GM23338 (cell line): ENCODE measurements at regions not wholly inside any gene's neighbourhood (a gene's known extent, or its start where the extent isn't known, plus 50 kb on each side); places are given as distances from the start of the nearest gene placed in this dataset.

ENCODE experiments used
- ATAC-seq: fragments of 200-7000 bp; cut with Tn5 transposase; 3 replicates; pipeline ENCODE4 v1.9.1; 2020
- DNase-seq: peaks from one replicate; pipeline ENCODE4 v3.0.0-alpha.2; 2015; ENCODE audit warnings: low spot score
- H2AFZ ChIP-seq: fragments of 200-600 bp; sonication (generic); 2 replicates; pipeline ENCODE4 v1.8.0; 2016; ENCODE audit warnings: antibody characterized with exemption, mild to moderate bottlenecking, moderate library complexity
- H3F3A ChIP-seq: fragments of 200-600 bp; sonication (generic); replicated peaks from 2 replicates; pipeline ENCODE4 v1.8.0; 2017; ENCODE audit warnings: antibody characterized with exemption, mixed run types, low read depth
- H3K27ac ChIP-seq: fragments of 200-600 bp; sonication (generic); 2 replicates; pipeline ENCODE4 v1.6.1; 2016; ENCODE audit warnings: low read depth
- H3K27me3 ChIP-seq: fragments of 200-600 bp; sonication (generic); 2 replicates; pipeline ENCODE4 v1.8.0; 2016; ENCODE audit warnings: mild to moderate bottlenecking, mixed run types, moderate library complexity; ENCODE audit not compliant: insufficient read depth
- H3K36me3 ChIP-seq: fragments of 200-600 bp; sonication (generic); 2 replicates; pipeline ENCODE4 v1.8.0; 2016; ENCODE audit warnings: mild to moderate bottlenecking; ENCODE audit not compliant: insufficient read depth
- H3K4me1 ChIP-seq: fragments of 200-600 bp; sonication (generic); 2 replicates; pipeline ENCODE4 v1.8.0; 2016; ENCODE audit warnings: mild to moderate bottlenecking, moderate library complexity; ENCODE audit not compliant: insufficient read depth
- H3K4me2 ChIP-seq: fragments of 200-600 bp; sonication (generic); 2 replicates; pipeline ENCODE4 v1.7.1; 2017; ENCODE audit warnings: mixed run types
- H3K4me3 ChIP-seq: fragments of 200-600 bp; sonication (generic); 2 replicates; pipeline ENCODE4 v1.6.1; 2016; ENCODE audit warnings: mixed run types
- H3K79me2 ChIP-seq: fragments of 200-600 bp; sonication (generic); replicated peaks from 2 replicates; pipeline ENCODE4 v1.8.0; 2017; ENCODE audit warnings: mild to moderate bottlenecking; ENCODE audit not compliant: insufficient read depth
- H3K9me2 ChIP-seq: fragments of 200-600 bp; sonication (generic); 2 replicates; pipeline ENCODE4 v1.8.0; 2017; ENCODE audit not compliant: insufficient read depth
- H4K20me1 ChIP-seq: fragments of 200-600 bp; sonication (generic); replicated peaks from 2 replicates; pipeline ENCODE4 v1.8.0; 2017; ENCODE audit warnings: mild to moderate bottlenecking; ENCODE audit not compliant: insufficient read depth
- H3K27ac Mint-ChIP-seq: 2 replicates; pipeline ENCODE4 v1.8.0; 2020; ENCODE audit warnings: inconsistent platforms, mild to moderate bottlenecking, moderate library complexity, mixed read lengths
- H3K27me3 Mint-ChIP-seq: 3 replicates; pipeline ENCODE4 v1.8.0; 2022; ENCODE audit warnings: low read depth, mild to moderate bottlenecking, moderate library complexity, mixed read lengths, inconsistent platforms; ENCODE audit not compliant: insufficient read depth, poor library complexity
- H3K36me3 Mint-ChIP-seq: 3 replicates; pipeline ENCODE4 v1.8.0; 2021; ENCODE audit warnings: low read depth, mild to moderate bottlenecking, inconsistent platforms, moderate library complexity, mixed read lengths
- H3K4me1 Mint-ChIP-seq: 3 replicates; pipeline ENCODE4 v1.8.0; 2020; ENCODE audit warnings: mild to moderate bottlenecking, inconsistent platforms, mixed read lengths
- H3K4me3 Mint-ChIP-seq: 3 replicates; pipeline ENCODE4 v1.8.0; 2021; ENCODE audit warnings: moderate library complexity, mild to moderate bottlenecking, inconsistent platforms, mixed read lengths
- H3K9me3 Mint-ChIP-seq: 3 replicates; pipeline ENCODE4 v1.8.0; 2020; ENCODE audit warnings: moderate library complexity, mild to moderate bottlenecking, inconsistent platforms, mixed read lengths
- ETS1 ChIP-seq: IDR thresholded peaks from 2 replicates; pipeline ENCODE4 v1.6.1; 2016; ENCODE audit warnings: antibody characterized with exemption
- EZH2 ChIP-seq: fragments of 200-600 bp; sonication (generic); IDR thresholded peaks from one replicate; pipeline ENCODE4 v1.8.0; 2017; ENCODE audit warnings: antibody characterized with exemption, mild to moderate bottlenecking, low read depth; ENCODE audit not compliant: unreplicated experiment
- EZH2phosphoT487 ChIP-seq: fragments of 200-600 bp; sonication (generic); IDR thresholded peaks from one replicate; pipeline ENCODE4 v1.8.1; 2018; ENCODE audit warnings: antibody characterized with exemption; ENCODE audit not compliant: unreplicated experiment
- JUNB ChIP-seq: IDR thresholded peaks from one replicate; pipeline ENCODE4 v1.6.1; 2016; ENCODE audit warnings: antibody characterized with exemption; ENCODE audit not compliant: unreplicated experiment
- REST ChIP-seq: IDR thresholded peaks from one replicate; pipeline ENCODE4 v1.6.1; 2018; ENCODE audit warnings: antibody characterized with exemption; ENCODE audit not compliant: unreplicated experiment
- STAT1 ChIP-seq: IDR thresholded peaks from one replicate; pipeline ENCODE4 v1.6.1; 2016; ENCODE audit warnings: antibody characterized with exemption; ENCODE audit not compliant: unreplicated experiment
- ZNF114 ChIP-seq: fragments of 250-450 bp; sonication (Bioruptor Pico); IDR thresholded peaks from 2 replicates; pipeline ENCODE4 v1.5.0; 2020; ENCODE audit warnings: mild to moderate bottlenecking, moderate library complexity
- ZNF331 ChIP-seq: fragments of 250-450 bp; sonication (Bioruptor Pico); IDR thresholded peaks from 2 replicates; pipeline ENCODE4 v1.5.0; 2020; ENCODE audit warnings: low read depth, mild to moderate bottlenecking, moderate library complexity
- ZNF462 ChIP-seq: fragments of 250-450 bp; sonication (Bioruptor Pico); IDR thresholded peaks from 2 replicates; pipeline ENCODE4 v1.5.0; 2020; ENCODE audit warnings: mild to moderate bottlenecking, moderate library complexity

GRCh38 chr2:121124330-121124729 is 160.7 kb downstream of the TFCP2L1 start (continued):
- no peak for TF ChIP-seq EZH2phosphoT487
- no peak for TF ChIP-seq JUNB
- no peak for TF ChIP-seq ETS1
- no peak for TF ChIP-seq ZNF114
- TF ChIP-seq REST = no peak

GRCh38 chr2:121125350-121125749 is 159.7 kb downstream of the TFCP2L1 start:
- no peaks in the 10 kb centered on the region for H3K36me3 Mint-ChIP-seq
- ATAC-seq (no peak), DNase-seq (no peak)
- peaks cover 6% of the 10 kb centered on the region for H3K4me1 Mint-ChIP-seq
- H3K9me2 ChIP-seq = no peaks in the 10 kb centered on the region
- H3K27me3 ChIP-seq = no peaks in the 10 kb centered on the region
- H3K4me2 ChIP-seq = no peak overlapping the region
- H3K9me3 Mint-ChIP-seq = no peaks in the 10 kb centered on the region
- no peak overlapping the region for H3K27ac ChIP-seq
- no peaks in the 10 kb centered on the region for H3K27me3 Mint-ChIP-seq
- no peaks in the 10 kb centered on the region for H4K20me1 ChIP-seq
- H3K4me3 Mint-ChIP-seq = no peak overlapping the region
- H3K36me3 ChIP-seq = no peaks in the 10 kb centered on the region
- no peak overlapping the region for H3K4me3 ChIP-seq
- no peaks in the 10 kb centered on the region for H3F3A ChIP-seq
- no peaks in the 10 kb centered on the region for H3K79me2 ChIP-seq
- H3K4me1 ChIP-seq = no peaks in the 10 kb centered on the region
- H3K27ac Mint-ChIP-seq = no peak overlapping the region
- no peak overlapping the region for H2AFZ ChIP-seq
- TF ChIP-seq EZH2 (no peak), EZH2phosphoT487 (no peak), JUNB (no peak), ZNF331 (CRISPR knock-in tag) (no peak), STAT1 (no peak), REST (no peak), ZNF462 (no peak), ETS1 (no peak), ZNF114 (no peak)
